ENCODE measurements at regions not wholly inside any gene's neighbourhood (a gene's known extent, or its start where the extent isn't known, plus 50 kb on each side); places are given as distances from the start of the nearest gene placed in this dataset.

DNA sequence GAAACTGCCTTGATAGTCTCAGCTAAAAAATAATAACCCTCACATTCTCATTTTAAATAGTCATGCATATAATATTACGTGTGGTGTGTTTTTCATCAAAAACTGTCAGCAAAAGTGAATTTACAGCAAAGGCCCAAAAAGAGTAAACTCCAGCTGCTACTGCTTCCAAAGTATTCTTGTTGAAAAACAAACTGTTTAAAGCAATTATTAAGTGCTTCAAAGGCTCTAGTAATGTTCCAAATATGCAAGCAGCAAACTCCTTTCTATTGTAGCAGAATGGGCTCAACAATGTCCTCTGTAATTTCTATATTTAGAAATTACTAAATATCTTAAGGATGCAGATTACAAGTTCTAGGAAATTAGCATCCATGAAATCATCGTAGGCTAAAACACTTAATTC lies 280.0 kb upstream of the TBX18 start:
- ATAC-seq = no peak
- POLR2A ChIA-PET = no interaction called here
- CTCF ChIA-PET = no interaction called here

DNA sequence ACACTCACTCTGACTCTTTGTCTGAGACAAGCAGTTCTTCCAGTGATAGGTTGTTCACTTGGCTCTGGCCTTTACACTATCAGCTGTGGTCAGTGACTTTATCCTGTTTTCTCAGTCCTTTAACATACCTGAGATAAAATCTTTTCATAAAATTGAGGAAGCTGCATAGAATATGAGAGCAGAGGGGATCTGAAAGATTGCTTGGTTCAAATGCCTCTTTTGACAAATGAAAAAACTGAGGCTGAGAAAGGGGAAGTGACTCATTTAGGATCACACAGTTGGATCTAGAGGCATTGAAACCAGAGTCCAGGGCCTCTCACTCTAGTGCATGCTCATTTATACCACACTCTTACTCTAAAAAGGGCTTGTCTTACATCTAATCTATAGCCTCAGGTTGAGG lies 277.0 kb upstream of the TBX18 start:
- ATAC-seq (no peak), DNase-seq (ENCODE audit: low read depth, low spot score) (no peak)
- no peak overlapping the region for H3K27ac ChIP-seq (ENCODE audit: low read length)
- no peaks in the 10 kb centered on the region for H3K27me3 ChIP-seq (ENCODE audit: control insufficient read depth, insufficient read depth, low read length)
- POLR2A ChIA-PET = no interaction called here
- BruUV-seq (replicated peaks) = no TSS peak
- in situ Hi-C loops (cut with HindIII; ENCODE audit: low pct_unique_long_range_greater_than_20kb, low sequenced_read_pairs) (no loop called here), intact Hi-C loops (cut with micrococcal nuclease; ENCODE audit: unreplicated experiment) (no loop called here)
- H3K4me1 ChIP-seq (ENCODE audit: control insufficient read depth, insufficient read depth, low read length) = no peaks in the 10 kb centered on the region
- TF ChIP-seq, protein P1, sequence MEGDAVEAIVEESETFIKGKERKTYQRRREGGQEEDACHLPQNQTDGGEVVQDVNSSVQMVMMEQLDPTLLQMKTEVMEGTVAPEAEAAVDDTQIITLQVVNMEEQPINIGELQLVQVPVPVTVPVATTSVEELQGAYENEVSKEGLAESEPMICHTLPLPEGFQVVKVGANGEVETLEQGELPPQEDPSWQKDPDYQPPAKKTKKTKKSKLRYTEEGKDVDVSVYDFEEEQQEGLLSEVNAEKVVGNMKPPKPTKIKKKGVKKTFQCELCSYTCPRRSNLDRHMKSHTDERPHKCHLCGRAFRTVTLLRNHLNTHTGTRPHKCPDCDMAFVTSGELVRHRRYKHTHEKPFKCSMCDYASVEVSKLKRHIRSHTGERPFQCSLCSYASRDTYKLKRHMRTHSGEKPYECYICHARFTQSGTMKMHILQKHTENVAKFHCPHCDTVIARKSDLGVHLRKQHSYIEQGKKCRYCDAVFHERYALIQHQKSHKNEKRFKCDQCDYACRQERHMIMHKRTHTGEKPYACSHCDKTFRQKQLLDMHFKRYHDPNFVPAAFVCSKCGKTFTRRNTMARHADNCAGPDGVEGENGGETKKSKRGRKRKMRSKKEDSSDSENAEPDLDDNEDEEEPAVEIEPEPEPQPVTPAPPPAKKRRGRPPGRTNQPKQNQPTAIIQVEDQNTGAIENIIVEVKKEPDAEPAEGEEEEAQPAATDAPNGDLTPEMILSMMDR (IDR thresholded peaks at IDR 0.05) = no peak
- TF ChIP-seq SIN3A (IDR thresholded peaks at IDR 0.05; ENCODE audit: borderline replicate concordance, insufficient read depth, low read depth, low read length) (no peak), POLR2AphosphoS5 (IDR thresholded peaks at IDR 0.05; ENCODE audit: low read depth, low read length) (no peak), TCF7L2 (IDR thresholded peaks at IDR 0.05; ENCODE audit: low read depth, low read length) (no peak)
- CTCF ChIA-PET = no interaction called here
- no peaks in the 10 kb centered on the region for H3K9me3 ChIP-seq (ENCODE audit: control insufficient read depth, insufficient read depth, low read depth, low read length)
- H3K4me3 ChIP-seq (ENCODE audit: low read depth in 2 of 2, low read length in 2 of 2) = no peak overlapping the region
- H3K36me3 ChIP-seq (ENCODE audit: control insufficient read depth, insufficient read depth, low read length) = no peaks in the 10 kb centered on the region

More for the DNA sequence above, 280.0 kb upstream of the TBX18 start:
- Histone ChIP-seq H3K27me3 (ENCODE audit: control insufficient read depth, insufficient read depth, low read length) (no peaks in the 10 kb centered on the region), H3K36me3 (ENCODE audit: control insufficient read depth, insufficient read depth, low read length) (no peaks in the 10 kb centered on the region), H3K4me1 (ENCODE audit: control insufficient read depth, insufficient read depth, low read length) (no peaks in the 10 kb centered on the region), H3K4me3 (ENCODE audit: low read depth in 2 of 2, low read length in 2 of 2) (no peak overlapping the region), H3K27ac (ENCODE audit: low read length) (no peak overlapping the region), H3K9me3 (ENCODE audit: control insufficient read depth, insufficient read depth, low read depth, low read length) (no peaks in the 10 kb centered on the region)
- in situ Hi-C loops (cut with HindIII; ENCODE audit: low pct_unique_long_range_greater_than_20kb, low sequenced_read_pairs) (no loop called here), intact Hi-C loops (cut with micrococcal nuclease; ENCODE audit: unreplicated experiment) (no loop called here)
- DNase-seq (ENCODE audit: low read depth, low spot score) = no peak
- TF ChIP-seq, protein P2, sequence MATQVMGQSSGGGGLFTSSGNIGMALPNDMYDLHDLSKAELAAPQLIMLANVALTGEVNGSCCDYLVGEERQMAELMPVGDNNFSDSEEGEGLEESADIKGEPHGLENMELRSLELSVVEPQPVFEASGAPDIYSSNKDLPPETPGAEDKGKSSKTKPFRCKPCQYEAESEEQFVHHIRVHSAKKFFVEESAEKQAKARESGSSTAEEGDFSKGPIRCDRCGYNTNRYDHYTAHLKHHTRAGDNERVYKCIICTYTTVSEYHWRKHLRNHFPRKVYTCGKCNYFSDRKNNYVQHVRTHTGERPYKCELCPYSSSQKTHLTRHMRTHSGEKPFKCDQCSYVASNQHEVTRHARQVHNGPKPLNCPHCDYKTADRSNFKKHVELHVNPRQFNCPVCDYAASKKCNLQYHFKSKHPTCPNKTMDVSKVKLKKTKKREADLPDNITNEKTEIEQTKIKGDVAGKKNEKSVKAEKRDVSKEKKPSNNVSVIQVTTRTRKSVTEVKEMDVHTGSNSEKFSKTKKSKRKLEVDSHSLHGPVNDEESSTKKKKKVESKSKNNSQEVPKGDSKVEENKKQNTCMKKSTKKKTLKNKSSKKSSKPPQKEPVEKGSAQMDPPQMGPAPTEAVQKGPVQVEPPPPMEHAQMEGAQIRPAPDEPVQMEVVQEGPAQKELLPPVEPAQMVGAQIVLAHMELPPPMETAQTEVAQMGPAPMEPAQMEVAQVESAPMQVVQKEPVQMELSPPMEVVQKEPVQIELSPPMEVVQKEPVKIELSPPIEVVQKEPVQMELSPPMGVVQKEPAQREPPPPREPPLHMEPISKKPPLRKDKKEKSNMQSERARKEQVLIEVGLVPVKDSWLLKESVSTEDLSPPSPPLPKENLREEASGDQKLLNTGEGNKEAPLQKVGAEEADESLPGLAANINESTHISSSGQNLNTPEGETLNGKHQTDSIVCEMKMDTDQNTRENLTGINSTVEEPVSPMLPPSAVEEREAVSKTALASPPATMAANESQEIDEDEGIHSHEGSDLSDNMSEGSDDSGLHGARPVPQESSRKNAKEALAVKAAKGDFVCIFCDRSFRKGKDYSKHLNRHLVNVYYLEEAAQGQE (IDR thresholded peaks at IDR 0.05; ENCODE audit: insufficient read depth in 1 of 2, low read depth in 2 of 2, low read length in 1 of 2) = no peak
- TF ChIP-seq TCF7L2 (IDR thresholded peaks at IDR 0.05; ENCODE audit: low read depth, low read length) (no peak), POLR2AphosphoS5 (IDR thresholded peaks at IDR 0.05; ENCODE audit: low read depth, low read length) (no peak), SIN3A (IDR thresholded peaks at IDR 0.05; ENCODE audit: borderline replicate concordance, insufficient read depth, low read depth, low read length) (no peak)
- TF ChIP-seq, protein P1 (IDR thresholded peaks at IDR 0.05) = no peak
- no TSS peak for BruUV-seq (replicated peaks)
